ENCODE measurements at regions not wholly inside any gene's neighbourhood (a gene's known extent, or its start where the extent isn't known, plus 50 kb on each side); places are given as distances from the start of the nearest gene placed in this dataset.

GRCh38 chr2:71859211-71859847 is 288.3 kb downstream of the CYP26B1 start:
- no peak for DNase-seq (ENCODE audit: low read depth in 1 of 2, low spot score in 1 of 2)

GRCh38 chr2:71858071-71858470 is 289.6 kb downstream of the CYP26B1 start:
- no peak for TF ChIP-seq CTCF (IDR thresholded peaks at IDR 0.05; ENCODE audit: low read depth, low read length)
- Histone ChIP-seq H3K9me3 (ENCODE audit: low read depth) (no peaks in the 10 kb centered on the region), H3K36me3 (no peaks in the 10 kb centered on the region), H3K4me3 (no peak overlapping the region), H3K4me1 (ENCODE audit: low read depth) (no peaks in the 10 kb centered on the region), H3K27ac (no peak overlapping the region), H3K27me3 (no peaks in the 10 kb centered on the region)
- no peak for DNase-seq (ENCODE audit: low read depth in 1 of 2, low spot score in 1 of 2)

More at GRCh38 chr2:71859211-71859847, 288.3 kb downstream of the CYP26B1 start:
- no peak for TF ChIP-seq CTCF (IDR thresholded peaks at IDR 0.05; ENCODE audit: low read depth, low read length)
- no peak overlapping the region for H3K27ac ChIP-seq
- H3K27me3 ChIP-seq: no peaks in the 10 kb centered on the region
- H3K4me3 ChIP-seq: no peak overlapping the region
- no peaks in the 10 kb centered on the region for H3K36me3 ChIP-seq
- H3K9me3 ChIP-seq (ENCODE audit: low read depth): no peaks in the 10 kb centered on the region
- H3K4me1 ChIP-seq (ENCODE audit: low read depth): no peaks in the 10 kb centered on the region

DNA sequence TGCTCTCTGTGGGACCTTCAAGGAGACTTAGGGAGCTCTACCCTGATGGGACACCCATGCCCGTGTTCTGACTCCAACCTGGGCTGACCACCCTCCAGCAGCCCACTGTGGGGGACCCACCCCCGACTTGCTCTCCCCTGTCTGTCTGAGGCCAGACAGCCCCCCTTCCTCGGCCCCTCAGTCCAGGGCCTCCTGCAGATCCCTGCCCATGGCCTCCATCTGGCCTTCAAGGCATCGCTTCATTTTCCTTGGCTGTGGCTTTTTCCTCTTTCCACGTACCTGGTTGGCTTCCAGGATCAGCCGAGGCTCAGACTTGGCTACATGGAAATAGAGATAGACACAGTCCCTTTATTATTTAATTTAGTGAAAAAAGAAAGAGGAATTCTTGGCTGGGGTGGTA is 290.0 kb downstream of the CYP26B1 start:
- Histone ChIP-seq H3K4me1 (ENCODE audit: low read depth) (no peaks in the 10 kb centered on the region), H3K4me3 (no peak overlapping the region), H3K27me3 (no peaks in the 10 kb centered on the region), H3K9me3 (ENCODE audit: low read depth) (no peaks in the 10 kb centered on the region), H3K27ac (no peak overlapping the region), H3K36me3 (no peaks in the 10 kb centered on the region)
- no peak for DNase-seq (ENCODE audit: low read depth in 1 of 2, low spot score in 1 of 2)
- no peak for TF ChIP-seq CTCF (IDR thresholded peaks at IDR 0.05; ENCODE audit: low read depth, low read length)

GRCh38 chr2:71856773-71857525 is 290.7 kb downstream of the CYP26B1 start:
- Histone ChIP-seq H3K4me1 (ENCODE audit: low read depth) (no peaks in the 10 kb centered on the region), H3K4me3 (no peak overlapping the region), H3K9me3 (ENCODE audit: low read depth) (no peaks in the 10 kb centered on the region), H3K36me3 (no peaks in the 10 kb centered on the region), H3K27ac (no peak overlapping the region), H3K27me3 (no peaks in the 10 kb centered on the region)
- peak; percentile 29 to 56 for DNase-seq (ENCODE audit: low read depth in 1 of 2, low spot score in 1 of 2)
- no peak for TF ChIP-seq CTCF (IDR thresholded peaks at IDR 0.05; ENCODE audit: low read depth, low read length)

DNA sequence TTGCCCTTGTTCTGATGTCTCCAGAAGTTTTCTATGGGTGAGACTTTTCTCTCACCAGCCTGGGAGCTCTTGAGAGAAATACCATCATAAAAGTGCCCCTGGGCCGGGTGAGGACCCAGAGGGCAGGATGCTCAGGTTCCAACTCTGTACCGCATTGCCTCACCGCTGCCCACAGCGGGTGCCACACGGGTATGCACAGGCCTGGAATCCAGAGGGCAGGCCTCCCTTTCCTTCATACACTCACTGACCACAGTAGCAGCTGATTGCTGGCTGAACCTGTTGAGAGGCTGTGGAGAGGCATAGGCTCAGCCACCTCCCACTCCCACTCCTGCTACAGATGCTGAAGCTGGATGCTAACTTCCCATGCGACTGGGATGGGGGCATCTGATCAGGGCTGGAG is 293.8 kb downstream of the CYP26B1 start:
- Histone ChIP-seq H3K4me1 (ENCODE audit: low read depth) (no peaks in the 10 kb centered on the region), H3K4me3 (no peak overlapping the region), H3K36me3 (no peaks in the 10 kb centered on the region), H3K9me3 (ENCODE audit: low read depth) (no peaks in the 10 kb centered on the region), H3K27me3 (no peaks in the 10 kb centered on the region), H3K27ac (no peak overlapping the region)
- TF ChIP-seq CTCF (IDR thresholded peaks at IDR 0.05; ENCODE audit: low read depth, low read length): no peak
- DNase-seq (ENCODE audit: low read depth in 1 of 2, low spot score in 1 of 2): no peak
